HTR-8/SVneo (cell line): ENCODE measurements at regions not wholly inside any gene's neighbourhood (a gene's known extent, or its start where the extent isn't known, plus 50 kb on each side); places are given as distances from the start of the nearest gene placed in this dataset.
"Not testable (repeated sequence)": the region's sequence is repeated elsewhere in the genome, so short reads cannot be mapped to it uniquely, and the experiment has no call there.

Source experiments
- DNase-seq: peaks from one replicate; pipeline ENCODE4 v3.0.0; 2011; ENCODE audit warnings: low spot score, mixed read lengths; ENCODE audit not compliant: insufficient read length
- FAIRE-seq: peaks from 2 replicates; lab custom pipeline; 2011; peaks lifted over from hg19 to GRCh38; lab: Jason Lieb, UNC

GRCh38 chr13:73317140-73317539 lies 258.3 kb downstream of the KLF5 start:
- FAIRE-seq (no peak), DNase-seq (no peak)

GRCh38 chr13:73310366-73310765 lies 251.6 kb downstream of the KLF5 start:
- FAIRE-seq: no peak

GRCh38 chr13:73307481-73307880 lies 248.7 kb downstream of the KLF5 start:
- no peak for DNase-seq
- FAIRE-seq: no peak

More at GRCh38 chr13:73310366-73310765, 251.6 kb downstream of the KLF5 start:
- no peak for DNase-seq

GRCh38 chr13:73306688-73307087 lies 247.9 kb downstream of the KLF5 start:
- DNase-seq (no peak), FAIRE-seq (no peak)

- FAIRE-seq (no peak), DNase-seq (no peak)
These were observed 245.6 kb downstream of the KLF5 start for GRCh38 chr13:73304442-73304841.

GRCh38 chr13:73303851-73304250 lies 245.0 kb downstream of the KLF5 start:
- DNase-seq (no peak), FAIRE-seq (no peak)

- not testable (repeated sequence) for DNase-seq, FAIRE-seq
These were observed 242.8 kb downstream of the KLF5 start for GRCh38 chr13:73301622-73302021.

- DNase-seq (no peak), FAIRE-seq (no peak)
These were observed 242.1 kb downstream of the KLF5 start for GRCh38 chr13:73300718-73301425.

- FAIRE-seq: no peak
- DNase-seq: no peak
These were observed 241.0 kb downstream of the KLF5 start for GRCh38 chr13:73299787-73300186.

- DNase-seq (no peak), FAIRE-seq (no peak)
These were observed 235.2 kb downstream of the KLF5 start for GRCh38 chr13:73293913-73294523.

- FAIRE-seq: no peak
- no peak for DNase-seq
These were observed 233.3 kb downstream of the KLF5 start for GRCh38 chr13:73292127-73292526.

- FAIRE-seq: no peak
These were observed 232.0 kb downstream of the KLF5 start for GRCh38 chr13:73290844-73291243.

GRCh38 chr13:73288596-73288995 lies 229.8 kb downstream of the KLF5 start:
- no peak for FAIRE-seq
- DNase-seq: no peak

More at GRCh38 chr13:73290844-73291243, 232.0 kb downstream of the KLF5 start:
- DNase-seq: no peak

GRCh38 chr13:73287831-73288230 lies 229.0 kb downstream of the KLF5 start:
- FAIRE-seq: no peak
- no peak for DNase-seq

- FAIRE-seq (no peak), DNase-seq (no peak)
These were observed 228.3 kb downstream of the KLF5 start for GRCh38 chr13:73286942-73287620.

GRCh38 chr13:73286177-73286576 lies 227.4 kb downstream of the KLF5 start:
- FAIRE-seq: no peak
- DNase-seq: no peak

GRCh38 chr13:73284081-73284874 lies 225.5 kb downstream of the KLF5 start:
- FAIRE-seq: no peak

GRCh38 chr13:73283636-73284035 lies 224.8 kb downstream of the KLF5 start:
- FAIRE-seq (no peak), DNase-seq (no peak)

More at GRCh38 chr13:73284081-73284874, 225.5 kb downstream of the KLF5 start:
- no peak for DNase-seq

- DNase-seq: no peak
- FAIRE-seq: no peak
These were observed 222.9 kb downstream of the KLF5 start for GRCh38 chr13:73281746-73282145.

GRCh38 chr13:73278186-73278585 lies 219.4 kb downstream of the KLF5 start:
- DNase-seq: no peak
- FAIRE-seq: no peak
